GM21423 (cell line): ENCODE measurements at regions not wholly inside any gene's neighbourhood (a gene's known extent, or its start where the extent isn't known, plus 50 kb on each side); places are given as distances from the start of the nearest gene placed in this dataset.
"Not testable (repeated sequence)": the region's sequence is repeated elsewhere in the genome, so short reads cannot be mapped to it uniquely, and the experiment has no call there.

Experiments used
- ATAC-seq: cut with Tn5 transposase; IDR thresholded peaks from one replicate; pipeline ENCODE4 v1.9.1; 2021; ENCODE audit warnings: mild to moderate bottlenecking, moderate library complexity; ENCODE audit not compliant: unreplicated experiment

DNA sequence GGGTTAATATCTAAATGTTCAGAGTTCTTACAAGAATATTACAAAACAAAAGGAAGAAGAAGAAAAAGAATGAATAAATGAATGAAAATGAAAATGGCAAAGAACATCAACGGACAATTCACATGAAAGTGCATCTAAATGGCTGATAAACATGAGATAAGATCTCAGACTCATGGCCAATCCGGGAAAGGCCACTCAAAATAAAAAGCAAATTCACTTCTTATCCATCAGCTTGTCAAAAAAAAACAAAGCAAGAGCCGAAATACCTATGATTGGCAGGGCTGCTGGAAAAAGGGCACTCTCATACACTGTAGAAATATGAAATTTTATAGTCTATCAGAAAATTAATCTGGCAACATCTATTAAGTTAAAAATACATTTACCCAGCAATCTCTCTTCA is 103.6 kb upstream of the EDEM3 start:
- no peak for ATAC-seq

DNA sequence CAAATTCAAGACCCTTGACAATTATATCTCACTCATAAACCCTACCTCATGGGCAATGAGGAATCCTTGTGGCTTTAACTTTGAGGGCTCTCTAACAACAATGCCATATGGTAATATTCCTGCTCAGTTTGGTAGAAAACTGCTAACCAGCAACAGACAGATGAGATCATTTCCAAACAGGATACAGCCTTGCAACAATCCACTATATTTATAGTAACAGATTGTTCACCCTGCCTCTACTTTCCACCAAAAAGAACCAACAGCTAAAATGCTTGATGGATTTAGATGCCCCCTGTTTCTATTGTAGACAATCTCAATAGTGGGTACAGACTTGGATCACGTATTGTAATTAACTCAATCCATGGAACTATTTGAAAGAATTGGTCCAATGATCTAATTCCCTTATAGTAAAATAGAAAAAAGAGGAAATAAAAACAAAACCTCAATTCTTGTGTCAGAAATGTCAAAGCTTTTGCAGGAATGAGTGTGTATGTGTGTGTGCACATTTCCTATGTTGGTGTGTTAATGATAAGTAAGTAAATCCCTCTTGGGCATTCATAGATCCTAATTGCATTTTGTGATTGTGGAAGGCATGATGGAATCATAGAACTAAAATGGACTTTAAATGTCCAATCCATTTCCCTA is 100.0 kb upstream of the EDEM3 start:
- ATAC-seq, result no peak

DNA sequence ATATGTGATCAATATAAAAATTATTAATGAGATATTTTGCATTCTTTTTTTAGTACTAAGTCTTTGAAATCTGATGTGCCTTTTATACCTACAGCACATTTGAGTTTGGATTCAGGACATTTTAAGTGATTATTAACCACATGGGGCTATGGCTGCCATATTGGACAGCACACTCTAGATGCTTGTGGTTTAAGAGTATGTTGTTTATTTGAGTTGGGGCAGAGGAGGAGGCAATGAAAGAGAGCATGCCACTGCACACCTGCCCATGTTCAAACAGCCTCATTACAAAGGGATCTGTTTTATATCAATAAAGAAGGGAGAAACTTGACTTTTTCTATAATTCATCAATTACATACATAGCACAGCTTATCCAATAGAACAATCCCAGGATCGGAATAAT is 99.4 kb upstream of the EDEM3 start:
- no peak for ATAC-seq

DNA sequence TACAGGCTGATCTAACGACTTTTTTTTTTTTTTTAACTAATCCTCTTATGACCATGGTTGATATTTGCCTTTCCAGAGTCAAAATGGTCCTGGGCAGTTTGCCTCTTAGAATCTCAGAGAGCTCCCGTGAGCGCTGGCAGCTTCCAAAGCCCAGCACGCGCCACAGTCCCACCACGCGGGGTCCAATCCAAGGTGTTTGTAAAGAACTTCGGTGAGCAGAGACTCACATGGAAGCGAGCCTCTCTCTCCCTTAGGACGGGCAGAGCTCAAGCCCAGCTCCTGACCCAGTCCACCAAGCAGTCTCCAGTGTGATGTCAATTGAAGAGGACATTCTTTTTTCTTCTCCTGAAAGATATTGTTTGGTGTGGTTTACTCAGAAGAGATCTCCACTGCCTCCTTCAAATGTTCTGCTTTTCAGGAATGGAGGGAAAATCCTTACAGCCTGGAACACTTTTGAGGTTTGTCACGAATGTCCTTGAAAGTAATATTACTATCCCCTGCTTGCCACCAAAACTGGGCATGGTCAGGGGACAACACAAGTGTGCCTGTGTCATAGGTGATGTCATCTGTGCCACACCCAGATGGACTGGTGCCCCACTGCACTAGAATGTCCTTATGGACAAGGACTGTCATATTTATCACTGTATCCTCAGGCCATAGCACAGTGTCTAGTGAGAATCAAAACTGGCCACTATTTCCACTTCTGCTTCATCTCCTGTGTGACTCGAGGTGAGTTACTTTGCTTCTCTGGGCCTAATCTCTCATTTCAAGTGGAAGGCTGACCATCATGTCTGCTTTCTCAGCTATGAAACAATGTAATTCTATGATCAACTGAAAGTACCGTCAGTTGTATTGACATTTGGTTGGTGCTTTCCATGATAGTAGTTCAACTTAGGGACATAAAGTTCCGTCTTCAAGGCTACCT is 97.4 kb upstream of the EDEM3 start:
- ATAC-seq, result no peak

DNA sequence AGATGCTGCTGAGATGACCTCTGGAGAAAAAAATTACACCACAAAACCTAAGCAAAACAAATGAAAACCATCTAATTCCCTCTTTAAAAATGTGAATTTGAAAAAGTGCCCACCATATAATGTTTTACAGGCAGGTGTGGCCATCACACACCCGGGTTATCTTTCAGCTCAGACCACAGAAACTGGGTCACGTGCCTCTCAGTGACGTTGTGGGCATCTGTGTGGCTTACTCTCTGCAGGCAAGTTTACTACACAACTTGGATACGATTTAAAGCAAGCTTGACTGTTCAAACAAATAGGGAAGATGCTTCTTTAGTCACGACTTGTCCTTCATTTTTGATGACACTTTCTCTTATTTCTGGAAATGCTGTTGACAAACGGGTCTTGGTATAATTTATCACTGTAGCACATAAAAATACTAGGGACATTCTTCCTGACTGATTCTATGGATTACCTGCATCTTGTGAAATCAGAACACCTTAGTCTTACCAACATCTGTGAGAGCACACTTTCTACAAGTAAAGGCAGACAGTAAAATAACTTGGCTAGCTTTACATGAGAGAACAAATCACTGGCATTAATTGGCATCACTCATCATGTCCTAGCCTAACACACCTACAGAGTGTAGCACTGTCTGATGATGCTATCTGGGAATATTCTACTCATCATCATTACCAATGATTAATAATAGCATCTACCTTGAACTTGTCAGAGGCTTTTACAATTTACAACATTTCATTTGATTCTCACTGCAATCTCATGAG is 89.3 kb upstream of the EDEM3 start:
- peak; percentile 99 for ATAC-seq

DNA sequence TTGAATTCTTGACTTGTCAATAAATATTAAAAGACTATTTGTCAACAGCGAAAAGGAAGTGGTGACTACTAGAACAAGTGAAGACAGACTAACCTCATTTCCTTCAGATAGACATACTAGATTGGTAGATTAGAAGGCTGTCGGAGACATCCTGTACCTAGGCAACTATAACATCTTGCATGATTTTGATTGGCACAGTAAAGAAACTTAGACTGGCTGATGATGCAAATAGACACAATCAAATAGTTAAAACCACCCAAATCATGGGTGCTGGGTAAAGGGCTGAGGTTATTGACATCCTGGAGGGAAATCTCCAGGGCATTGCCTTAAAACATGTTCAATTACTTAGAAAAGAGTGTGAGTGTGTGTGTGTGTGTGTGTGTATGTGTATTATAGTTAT is 85.9 kb upstream of the EDEM3 start:
- no peak for ATAC-seq

DNA sequence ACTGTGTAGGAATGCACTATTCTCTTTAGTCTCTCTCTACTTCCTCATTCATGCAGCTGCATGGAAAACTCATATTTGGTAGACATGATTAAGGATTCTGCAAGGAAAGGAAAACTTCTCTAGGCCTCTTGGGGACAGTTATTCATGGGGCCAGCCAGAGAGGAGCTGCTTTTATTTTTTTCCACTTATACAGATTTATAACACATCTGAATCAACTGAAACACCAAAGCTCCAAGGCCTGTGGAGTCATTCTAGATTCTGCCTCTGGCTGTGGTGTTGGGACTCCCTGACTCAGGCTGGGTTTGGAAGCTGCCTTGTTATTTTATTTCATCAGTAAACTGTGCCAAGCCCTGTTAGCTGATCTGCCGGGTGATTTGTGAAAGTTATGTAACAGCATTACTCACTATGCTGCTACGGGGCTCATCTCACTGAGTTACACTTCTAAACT is 83.9 kb upstream of the EDEM3 start:
- ATAC-seq, result no peak

DNA sequence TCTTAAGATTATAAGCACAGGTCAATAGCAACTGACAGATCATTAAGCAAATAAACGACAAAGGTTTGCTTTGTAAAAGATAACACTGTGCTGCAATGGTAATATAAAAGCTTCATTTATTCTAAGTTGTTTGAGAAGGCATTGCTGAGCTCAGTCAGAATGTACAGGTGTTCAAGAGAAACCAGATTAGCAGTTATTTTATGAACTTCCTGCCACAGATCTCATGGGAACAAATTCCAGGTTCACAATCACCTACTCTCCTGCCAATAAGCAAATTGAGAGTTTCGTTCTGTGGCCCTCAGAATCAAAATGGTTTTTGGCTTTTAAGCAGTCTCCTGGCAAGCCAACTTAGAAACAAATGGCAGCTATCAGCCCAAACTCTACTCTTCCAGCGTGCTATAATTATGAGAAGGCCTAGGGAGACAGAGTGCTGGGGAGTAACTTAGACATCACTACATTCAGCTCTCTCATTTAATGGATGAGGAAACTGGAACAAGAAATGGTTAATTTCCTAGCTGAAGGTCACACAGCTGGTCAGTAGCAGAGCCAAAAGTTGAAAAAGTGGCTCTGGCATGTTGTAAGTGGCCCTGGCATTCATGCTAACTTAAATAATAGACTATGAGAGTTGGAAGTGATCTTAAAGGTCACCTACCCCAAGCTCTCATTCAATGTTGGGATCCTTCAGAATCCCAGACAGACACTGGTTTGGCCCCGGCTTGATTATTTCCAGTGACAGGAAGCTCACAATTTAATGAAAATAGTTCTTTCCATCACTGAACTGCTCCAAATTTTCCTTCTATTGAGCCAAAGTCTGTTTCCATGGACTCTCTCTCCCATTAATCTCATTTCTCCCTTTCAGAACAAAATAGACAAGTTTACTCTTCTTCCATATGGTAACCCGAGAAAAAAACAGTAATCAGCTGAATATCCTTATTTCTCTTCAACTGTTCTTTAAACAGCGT is 82.6 kb upstream of the EDEM3 start:
- ATAC-seq, result peak; percentile 80

DNA sequence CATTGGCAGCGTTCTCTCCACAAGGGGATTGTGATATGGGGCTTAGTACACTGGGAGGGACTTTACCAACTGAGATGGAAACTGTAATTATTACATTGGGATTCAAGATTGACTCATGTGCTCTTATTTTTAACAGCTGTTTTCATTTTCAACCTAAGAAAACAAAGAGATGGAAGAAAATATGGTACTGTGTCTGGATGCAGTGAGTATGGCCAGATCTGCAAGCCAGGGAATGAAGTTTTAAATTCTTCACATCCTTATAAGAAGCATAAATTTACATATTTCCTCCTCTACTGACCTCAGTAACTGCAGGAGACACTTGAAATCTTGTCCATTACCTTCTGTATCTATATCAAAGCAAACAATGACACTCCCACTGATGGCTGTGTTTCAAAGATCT is 81.5 kb upstream of the EDEM3 start:
- no peak for ATAC-seq

DNA sequence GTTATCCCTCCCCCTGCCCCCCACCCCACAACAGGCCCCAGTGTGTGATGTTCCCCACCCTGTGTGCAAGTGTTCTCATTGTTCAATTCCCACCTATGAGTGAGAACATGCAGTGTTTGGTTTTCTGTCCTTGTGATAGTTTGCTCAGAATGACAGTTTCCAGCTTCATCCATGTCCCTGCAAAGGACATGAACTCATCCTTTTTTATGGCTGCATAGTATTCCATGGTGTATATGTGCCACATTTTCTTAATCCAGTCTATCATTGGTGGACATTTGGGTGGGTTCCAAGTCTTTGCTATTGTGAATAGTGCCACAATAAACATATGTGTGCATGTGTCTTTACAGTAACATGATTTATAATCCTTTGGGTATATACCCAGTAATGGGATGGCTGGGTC is 79.3 kb upstream of the EDEM3 start:
- ATAC-seq, result not testable (repeated sequence)

DNA sequence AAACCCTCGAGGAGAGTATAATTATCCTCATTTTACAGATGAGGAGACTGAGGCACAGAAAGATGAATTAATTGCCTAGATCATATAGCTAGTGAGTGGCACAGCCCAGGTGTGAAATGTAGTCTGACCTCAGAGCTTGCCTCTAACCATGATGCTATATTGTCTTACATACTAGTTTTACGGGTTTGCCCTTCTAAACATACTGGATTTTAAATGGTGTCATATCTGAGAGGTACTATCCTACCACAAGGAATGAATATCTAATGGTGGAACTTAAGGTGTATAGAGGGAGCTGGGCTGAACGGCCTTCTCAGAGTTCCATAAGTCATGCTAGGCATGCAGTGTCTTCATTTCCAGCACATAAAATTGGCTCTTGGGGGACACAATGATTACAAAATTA is 77.9 kb upstream of the EDEM3 start:
- ATAC-seq, result no peak

DNA sequence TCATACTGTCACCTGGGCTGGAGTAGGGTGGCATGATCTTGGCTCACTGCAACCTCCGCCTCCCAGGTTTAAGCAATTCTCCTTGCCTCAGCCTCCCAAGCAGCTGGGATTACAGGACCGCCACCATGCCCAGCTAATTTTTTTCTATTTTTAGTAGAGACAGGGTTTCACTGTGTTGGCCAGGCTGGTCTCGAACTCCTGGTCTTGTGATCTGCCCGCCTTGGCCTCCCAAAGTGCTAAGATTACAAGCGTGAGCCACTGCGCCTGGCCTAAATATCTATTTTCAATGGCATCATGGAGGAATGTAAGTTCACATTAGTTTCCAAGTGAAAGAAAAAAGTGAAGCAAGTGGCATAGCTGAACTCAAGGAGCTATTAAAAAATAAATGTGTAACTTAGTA is 74.8 kb upstream of the EDEM3 start:
- not testable (repeated sequence) for ATAC-seq

DNA sequence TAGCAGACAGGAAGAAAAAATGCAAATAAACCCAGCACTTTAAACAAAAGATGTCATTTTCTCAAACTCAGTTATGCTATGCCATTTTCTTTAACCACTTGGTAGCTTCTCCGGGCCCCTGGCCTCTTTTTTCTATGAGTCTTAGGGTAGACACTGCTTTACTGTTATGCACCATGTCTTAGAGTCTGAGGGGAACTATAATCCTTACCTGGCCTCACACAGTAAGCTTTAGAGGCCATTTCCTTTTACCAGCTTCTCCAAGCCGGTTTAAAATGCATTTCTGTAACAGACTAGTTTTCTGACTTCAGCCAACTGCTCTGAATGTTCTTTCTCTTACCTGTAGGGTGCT is 73.7 kb upstream of the EDEM3 start:
- ATAC-seq, result no peak

DNA sequence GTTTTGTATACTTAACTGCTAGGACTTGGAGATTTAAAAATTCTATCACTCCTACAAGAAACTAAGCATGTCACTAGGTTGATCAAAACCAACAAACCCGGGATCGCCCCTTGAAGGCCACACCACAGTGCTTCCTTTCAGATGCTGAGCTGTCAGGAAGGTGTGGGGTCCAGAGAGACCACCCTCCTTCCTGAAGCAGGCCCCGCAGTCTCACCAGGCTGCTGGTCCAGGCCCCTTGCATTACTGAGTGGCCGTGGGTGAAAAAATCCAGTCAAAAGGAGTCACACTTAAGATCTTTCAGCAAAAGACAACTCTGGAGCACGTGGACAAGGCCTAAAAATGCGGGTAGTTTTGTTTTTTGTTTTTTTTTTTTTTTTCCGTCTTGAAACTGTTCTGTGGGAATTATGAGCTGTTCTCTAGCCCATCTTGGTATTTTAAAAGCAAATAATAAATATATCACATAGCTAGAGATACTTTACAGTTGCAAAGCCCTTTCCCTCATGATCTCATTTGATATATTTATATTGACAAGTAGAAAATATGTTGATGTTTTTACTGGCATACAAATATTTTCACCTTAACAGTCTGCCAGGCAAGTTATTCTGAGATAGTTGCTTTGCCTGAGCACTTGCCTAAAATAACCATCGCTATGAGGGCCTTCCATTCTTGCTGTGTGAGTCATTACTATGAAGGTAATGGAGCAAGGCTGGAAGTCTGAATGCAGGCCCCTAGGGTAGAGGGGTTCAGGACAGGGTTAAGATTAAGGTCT is 73.1 kb upstream of the EDEM3 start:
- ATAC-seq, result no peak

DNA sequence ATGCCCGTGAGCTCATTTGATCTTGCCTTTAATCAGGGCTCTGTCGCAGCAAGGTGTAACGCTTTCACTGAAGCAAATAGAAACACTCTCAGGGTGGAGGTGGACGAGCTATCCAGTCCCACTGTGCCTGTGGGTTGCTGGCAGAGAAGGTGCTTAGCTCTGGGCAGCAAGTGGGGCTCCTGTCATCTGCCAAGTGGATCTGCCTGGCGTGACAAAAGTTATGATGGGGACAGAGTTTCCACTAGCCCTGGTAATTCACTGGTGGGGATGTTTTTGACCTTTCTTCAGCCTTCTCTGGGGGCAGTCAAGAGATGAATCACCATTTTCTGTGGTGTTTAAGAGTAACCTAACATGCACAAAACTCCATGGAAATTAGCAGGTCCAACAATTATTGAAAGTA is 71.3 kb upstream of the EDEM3 start:
- no peak for ATAC-seq

DNA sequence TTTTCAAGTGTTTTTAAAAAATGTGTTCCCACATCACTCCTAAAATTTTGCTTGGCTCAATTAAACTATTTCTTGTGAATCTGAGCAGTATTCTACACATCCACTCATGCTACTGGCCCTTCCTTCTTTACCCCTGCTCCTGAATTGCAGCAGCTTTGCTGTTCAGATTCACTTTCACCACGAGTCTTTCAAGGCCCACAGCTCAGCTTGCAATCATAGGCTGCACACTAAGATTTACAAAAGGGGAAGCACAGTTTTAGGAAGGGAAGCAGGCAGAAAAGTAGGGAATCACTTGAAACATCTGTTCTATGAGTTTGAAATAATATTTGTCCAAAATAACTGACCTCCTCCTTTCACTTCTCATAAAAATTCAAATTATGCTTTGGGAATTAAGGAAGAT is 70.9 kb upstream of the EDEM3 start:
- ATAC-seq, result no peak

DNA sequence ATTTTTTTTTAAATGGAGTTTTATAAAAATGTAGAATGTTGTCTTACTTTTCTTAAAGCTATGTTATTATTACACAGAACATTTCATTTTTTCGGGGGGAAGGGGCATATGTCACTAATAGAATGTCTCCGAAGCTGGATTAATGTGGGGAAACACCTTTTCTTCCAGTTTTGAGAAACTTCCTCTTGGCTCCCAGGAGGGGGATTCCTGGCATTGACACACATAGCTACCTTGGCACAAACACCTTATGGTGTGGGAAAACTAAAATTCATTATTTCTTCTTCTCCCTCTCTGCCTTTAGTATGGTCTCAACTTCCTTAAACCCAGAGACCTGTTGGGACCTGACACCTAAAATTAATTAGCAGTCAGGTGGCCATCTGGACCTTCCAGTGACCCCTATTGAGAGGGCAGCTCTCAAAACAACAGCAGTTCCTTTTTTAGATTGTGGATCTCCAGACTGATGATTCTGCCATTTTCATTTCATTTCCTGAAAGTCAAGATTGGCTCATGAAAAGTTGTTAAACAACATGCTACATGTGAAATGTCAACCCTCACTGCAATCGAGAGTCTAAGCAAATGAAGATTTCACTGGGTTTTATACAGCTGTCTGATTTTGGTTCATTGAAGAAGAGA is 70.1 kb upstream of the EDEM3 start:
- no peak for ATAC-seq

DNA sequence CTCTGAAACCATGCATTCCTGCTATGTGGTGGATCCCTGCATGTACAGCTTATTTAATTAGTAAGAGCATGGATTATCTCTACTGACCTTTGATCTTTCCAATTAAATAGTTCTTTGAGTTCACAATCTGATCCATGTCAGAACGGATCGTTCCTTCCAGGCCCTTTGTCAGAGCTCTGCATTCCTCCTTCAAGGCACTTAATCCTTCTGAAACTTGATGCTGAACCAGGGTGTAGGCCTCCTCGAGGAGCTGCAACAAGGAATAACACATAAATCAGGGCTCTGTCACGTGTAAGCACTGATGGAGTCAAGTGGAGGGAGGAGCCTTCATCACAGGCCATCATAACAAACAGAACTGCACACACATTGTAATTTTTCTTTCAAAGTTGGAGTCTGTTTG is 68.4 kb upstream of the EDEM3 start:
- no peak for ATAC-seq

DNA sequence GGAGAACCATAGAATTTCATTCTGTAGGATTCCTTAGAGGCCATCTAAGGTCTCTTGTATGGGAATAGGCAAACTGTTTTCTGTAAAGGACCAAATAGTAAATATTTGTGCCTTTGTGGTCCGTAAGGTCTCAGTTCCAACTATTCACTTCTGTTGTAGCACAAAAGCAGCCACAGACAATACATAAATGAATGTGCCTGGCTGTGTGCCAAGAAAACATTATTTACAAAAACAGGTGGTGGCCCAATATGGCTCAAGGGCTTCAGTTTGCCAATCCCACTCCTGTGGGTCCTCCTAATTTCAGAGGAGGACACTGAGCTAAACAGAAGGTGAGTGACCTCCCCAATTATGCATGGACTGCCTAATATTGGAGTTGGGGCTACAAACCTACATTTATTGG is 67.6 kb upstream of the EDEM3 start:
- ATAC-seq, result no peak
